ENCODE measurements at regions not wholly inside any gene's neighbourhood (a gene's known extent, or its start where the extent isn't known, plus 50 kb on each side); places are given as distances from the start of the nearest gene placed in this dataset.
"Not testable (repeated sequence)": the region's sequence is repeated elsewhere in the genome, so short reads cannot be mapped to it uniquely, and the experiment has no call there.

- POLR2A ChIA-PET = no interaction called here
- CTCF ChIA-PET = no interaction called here
- no peak overlapping the region for H3K4me3 ChIP-seq (ENCODE audit: low read depth, low read length)
- no peak for DNase-seq (ENCODE audit: low read depth, low spot score)
- TF ChIP-seq CTCF (IDR thresholded peaks at IDR 0.05; ENCODE audit: insufficient read depth, low read length, missing control alignments) = no peak
These were observed 222.4 kb downstream of the IL20RB start for GRCh38 chr3:137180220-137180619.

GRCh38 chr3:137191133-137191923, 233.5 kb downstream of the IL20RB start:
- DNase-seq (ENCODE audit: low read depth, low spot score) = no peak
- no peak for TF ChIP-seq CTCF (IDR thresholded peaks at IDR 0.05; ENCODE audit: insufficient read depth, low read length, missing control alignments)
- no peak overlapping the region for H3K4me3 ChIP-seq (ENCODE audit: low read depth, low read length)
- ChIA-PET POLR2A (no interaction called here), CTCF (no interaction called here)

GRCh38 chr3:137191951-137192350, 234.2 kb downstream of the IL20RB start:
- ChIA-PET CTCF (no interaction called here), POLR2A (no interaction called here)
- DNase-seq (ENCODE audit: low read depth, low spot score) = no peak
- no peak for TF ChIP-seq CTCF (IDR thresholded peaks at IDR 0.05; ENCODE audit: insufficient read depth, low read length, missing control alignments)
- H3K4me3 ChIP-seq (ENCODE audit: low read depth, low read length) = no peak overlapping the region

GRCh38 chr3:137194301-137194700, 236.5 kb downstream of the IL20RB start:
- no peak for TF ChIP-seq CTCF (IDR thresholded peaks at IDR 0.05; ENCODE audit: insufficient read depth, low read length, missing control alignments)
- DNase-seq (ENCODE audit: low read depth, low spot score) = no peak
- H3K4me3 ChIP-seq (ENCODE audit: low read depth, low read length) = no peak overlapping the region
- CTCF ChIA-PET = no interaction called here
- POLR2A ChIA-PET = no interaction called here

GRCh38 chr3:137198374-137198773, 240.6 kb downstream of the IL20RB start:
- DNase-seq (ENCODE audit: low read depth, low spot score); H3K4me3 ChIP-seq (ENCODE audit: low read depth, low read length); POLR2A ChIA-PET; CTCF ChIA-PET: not testable (repeated sequence)

- ChIA-PET POLR2A (no interaction called here), CTCF (no interaction called here)
- DNase-seq (ENCODE audit: low read depth, low spot score) = no peak
These were observed 241.9 kb downstream of the IL20RB start for GRCh38 chr3:137199678-137200077.

More at GRCh38 chr3:137199678-137200077, 241.9 kb downstream of the IL20RB start:
- TF ChIP-seq CTCF (IDR thresholded peaks at IDR 0.05; ENCODE audit: insufficient read depth, low read length, missing control alignments) = no peak
- H3K4me3 ChIP-seq (ENCODE audit: low read depth, low read length) = no peak overlapping the region
